Astrocyte (in vitro differentiated cells and primary cell): ENCODE measurements at regions not wholly inside any gene's neighbourhood (a gene's known extent, or its start where the extent isn't known, plus 50 kb on each side); places are given as distances from the start of the nearest gene placed in this dataset.

Experiments used
- DNase-seq: peaks from one replicate; pipeline ENCODE4 v3.0.0-alpha.2; 2010; ENCODE audit warnings: low read depth
- FAIRE-seq: peaks from 2 replicates; lab custom pipeline; 2011; peaks lifted over from hg19 to GRCh38; lab: Jason Lieb, UNC
- H2AFZ ChIP-seq: 2 replicates; pipeline ENCODE4 v1.6.0; 2012; ENCODE audit warnings: low read depth, low read length, inconsistent platforms
- H3K27ac ChIP-seq: 2 replicates; pipeline ENCODE4 v1.5.1; 2011; ENCODE audit warnings: low read depth, low read length, inconsistent platforms
- H3K27me3 ChIP-seq: 2 replicates; pipeline ENCODE4 v1.6.0; 2011; ENCODE audit warnings: low read length, inconsistent platforms; ENCODE audit not compliant: insufficient read depth
- H3K36me3 ChIP-seq: 2 replicates; pipeline ENCODE4 v1.5.1; 2011; ENCODE audit warnings: low read length, inconsistent platforms; ENCODE audit not compliant: insufficient read depth
- H3K4me1 ChIP-seq: 2 replicates; pipeline ENCODE4 v1.5.1; 2011; ENCODE audit warnings: low read length, inconsistent platforms; ENCODE audit not compliant: insufficient read depth
- H3K4me2 ChIP-seq: 2 replicates; pipeline ENCODE4 v1.6.0; 2012; ENCODE audit warnings: low read length, inconsistent platforms
- H3K4me3 ChIP-seq: 2 replicates; pipeline ENCODE4 v1.5.1; 2011; ENCODE audit warnings: low read depth, mild to moderate bottlenecking, low read length, inconsistent platforms; ENCODE audit not compliant: insufficient read depth
- H3K79me2 ChIP-seq: 2 replicates; pipeline ENCODE4 v1.6.0; 2012; ENCODE audit warnings: mild to moderate bottlenecking, low read length, inconsistent platforms; ENCODE audit not compliant: insufficient read depth
- H3K9ac ChIP-seq: 2 replicates; pipeline ENCODE4 v1.6.0; 2012; ENCODE audit warnings: mild to moderate bottlenecking, low read length, inconsistent platforms
- H3K9me3 ChIP-seq: 2 replicates; pipeline ENCODE4 v1.5.1; 2012; ENCODE audit warnings: low read depth, mild to moderate bottlenecking, low read length, inconsistent platforms; ENCODE audit not compliant: insufficient read depth
- H4K20me1 ChIP-seq: 2 replicates; pipeline ENCODE4 v1.6.0; 2012; ENCODE audit warnings: low read length, inconsistent platforms; ENCODE audit not compliant: insufficient read depth
- H3K27ac Mint-ChIP-seq: one replicate; pipeline ENCODE4 v1.8.0; 2021; ENCODE audit warnings: mild to moderate bottlenecking, mixed read lengths; ENCODE audit not compliant: unreplicated experiment
- H3K27me3 Mint-ChIP-seq: one replicate; pipeline ENCODE4 v1.8.0; 2021; ENCODE audit warnings: low read depth, mixed read lengths; ENCODE audit not compliant: unreplicated experiment
- H3K36me3 Mint-ChIP-seq: one replicate; pipeline ENCODE4 v1.8.0; 2021; ENCODE audit warnings: low read depth, mixed read lengths; ENCODE audit not compliant: unreplicated experiment
- H3K4me1 Mint-ChIP-seq: one replicate; pipeline ENCODE4 v1.8.0; 2021; ENCODE audit warnings: low read depth, mixed read lengths; ENCODE audit not compliant: unreplicated experiment
- H3K4me3 Mint-ChIP-seq: one replicate; pipeline ENCODE4 v1.8.0; 2021; ENCODE audit warnings: mild to moderate bottlenecking, moderate library complexity, mixed read lengths; ENCODE audit not compliant: unreplicated experiment
- H3K9me3 Mint-ChIP-seq: one replicate; pipeline ENCODE4 v1.8.0; 2021; ENCODE audit warnings: mild to moderate bottlenecking, mixed read lengths; ENCODE audit not compliant: unreplicated experiment
- EZH2 ChIP-seq: IDR thresholded peaks from 2 replicates; pipeline ENCODE4 v1.6.1; 2012; ENCODE audit warnings: mild to moderate bottlenecking, low read length, inconsistent platforms; ENCODE audit not compliant: insufficient read depth
- TF ChIP-seq, protein P1 (sequence below): IDR thresholded peaks from 2 replicates; pipeline ENCODE4 v1.5.1; 2011; ENCODE audit warnings: low read depth, mild to moderate bottlenecking, inconsistent platforms, low read length, moderate library complexity; ENCODE audit not compliant: insufficient read depth

- Mint-ChIP-seq H3K36me3 (peaks cover 7% of the 10 kb centered on the region), H3K4me1 (peaks cover 6% of the 10 kb centered on the region), H3K27me3 (peaks cover 26% of the 10 kb centered on the region), H3K4me3 (no peak overlapping the region), H3K9me3 (peaks cover 13% of the 10 kb centered on the region), H3K27ac (no peak overlapping the region)
- FAIRE-seq (no peak), DNase-seq (no peak)
- no peaks in the 10 kb centered on the region for H3K9me3 ChIP-seq
- H2AFZ ChIP-seq, result no peak overlapping the region
- no peaks in the 10 kb centered on the region for H3K79me2 ChIP-seq
- H3K4me3 ChIP-seq, result no peak overlapping the region
- no peak overlapping the region for H3K9ac ChIP-seq
- no peaks in the 10 kb centered on the region for H4K20me1 ChIP-seq
- TF ChIP-seq, protein P1, sequence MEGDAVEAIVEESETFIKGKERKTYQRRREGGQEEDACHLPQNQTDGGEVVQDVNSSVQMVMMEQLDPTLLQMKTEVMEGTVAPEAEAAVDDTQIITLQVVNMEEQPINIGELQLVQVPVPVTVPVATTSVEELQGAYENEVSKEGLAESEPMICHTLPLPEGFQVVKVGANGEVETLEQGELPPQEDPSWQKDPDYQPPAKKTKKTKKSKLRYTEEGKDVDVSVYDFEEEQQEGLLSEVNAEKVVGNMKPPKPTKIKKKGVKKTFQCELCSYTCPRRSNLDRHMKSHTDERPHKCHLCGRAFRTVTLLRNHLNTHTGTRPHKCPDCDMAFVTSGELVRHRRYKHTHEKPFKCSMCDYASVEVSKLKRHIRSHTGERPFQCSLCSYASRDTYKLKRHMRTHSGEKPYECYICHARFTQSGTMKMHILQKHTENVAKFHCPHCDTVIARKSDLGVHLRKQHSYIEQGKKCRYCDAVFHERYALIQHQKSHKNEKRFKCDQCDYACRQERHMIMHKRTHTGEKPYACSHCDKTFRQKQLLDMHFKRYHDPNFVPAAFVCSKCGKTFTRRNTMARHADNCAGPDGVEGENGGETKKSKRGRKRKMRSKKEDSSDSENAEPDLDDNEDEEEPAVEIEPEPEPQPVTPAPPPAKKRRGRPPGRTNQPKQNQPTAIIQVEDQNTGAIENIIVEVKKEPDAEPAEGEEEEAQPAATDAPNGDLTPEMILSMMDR, result no peak
- TF ChIP-seq EZH2, result no peak
- H3K36me3 ChIP-seq, result no peaks in the 10 kb centered on the region
- H3K27ac ChIP-seq, result no peak overlapping the region
- H3K4me2 ChIP-seq, result no peak overlapping the region
- no peaks in the 10 kb centered on the region for H3K4me1 ChIP-seq
- H3K27me3 ChIP-seq, result peaks cover under 1% of the 10 kb centered on the region
These were observed 123.3 kb upstream of the MLN start for GRCh38 chr6:33927112-33927511.

- Mint-ChIP-seq H3K36me3 (peaks cover 3% of the 10 kb centered on the region), H3K4me3 (no peak overlapping the region), H3K27ac (no peak overlapping the region), H3K27me3 (peaks cover 21% of the 10 kb centered on the region), H3K4me1 (peaks cover 6% of the 10 kb centered on the region), H3K9me3 (peaks cover 8% of the 10 kb centered on the region)
- H3K27me3 ChIP-seq, result no peaks in the 10 kb centered on the region
- H3K4me1 ChIP-seq, result no peaks in the 10 kb centered on the region
- no peaks in the 10 kb centered on the region for H3K79me2 ChIP-seq
- H3K9ac ChIP-seq, result no peak overlapping the region
- no peak for TF ChIP-seq EZH2
- TF ChIP-seq, protein P1, result no peak
- H2AFZ ChIP-seq, result no peak overlapping the region
- no peak overlapping the region for H3K4me2 ChIP-seq
- H3K27ac ChIP-seq, result no peak overlapping the region
- no peaks in the 10 kb centered on the region for H3K9me3 ChIP-seq
- peak; percentile 3 for DNase-seq
- no peak overlapping the region for H3K4me3 ChIP-seq
- H3K36me3 ChIP-seq, result no peaks in the 10 kb centered on the region
- no peaks in the 10 kb centered on the region for H4K20me1 ChIP-seq
- no peak for FAIRE-seq
These were observed 122.6 kb upstream of the MLN start for GRCh38 chr6:33926451-33926850.

GRCh38 chr6:33925936-33926335, 122.1 kb upstream of the MLN start:
- no peak overlapping the region for H3K4me3 ChIP-seq
- FAIRE-seq, result no peak
- Mint-ChIP-seq H3K27me3 (peaks cover 23% of the 10 kb centered on the region), H3K4me1 (peaks cover 6% of the 10 kb centered on the region), H3K36me3 (peaks cover 3% of the 10 kb centered on the region), H3K27ac (no peak overlapping the region), H3K4me3 (no peak overlapping the region), H3K9me3 (peaks cover 6% of the 10 kb centered on the region)
- no peak for TF ChIP-seq EZH2
- TF ChIP-seq, protein P1, result no peak
- no peaks in the 10 kb centered on the region for H3K27me3 ChIP-seq
- H3K9ac ChIP-seq, result no peak overlapping the region
- no peaks in the 10 kb centered on the region for H3K4me1 ChIP-seq
- H2AFZ ChIP-seq, result no peak overlapping the region
- H3K4me2 ChIP-seq, result no peak overlapping the region
- H3K27ac ChIP-seq, result no peak overlapping the region
- H3K9me3 ChIP-seq, result no peaks in the 10 kb centered on the region
- H3K79me2 ChIP-seq, result no peaks in the 10 kb centered on the region
- H3K36me3 ChIP-seq, result no peaks in the 10 kb centered on the region
- no peaks in the 10 kb centered on the region for H4K20me1 ChIP-seq
- DNase-seq, result no peak
